ENCODE measurements at regions not wholly inside any gene's neighbourhood (a gene's known extent, or its start where the extent isn't known, plus 50 kb on each side); places are given as distances from the start of the nearest gene placed in this dataset.

DNA sequence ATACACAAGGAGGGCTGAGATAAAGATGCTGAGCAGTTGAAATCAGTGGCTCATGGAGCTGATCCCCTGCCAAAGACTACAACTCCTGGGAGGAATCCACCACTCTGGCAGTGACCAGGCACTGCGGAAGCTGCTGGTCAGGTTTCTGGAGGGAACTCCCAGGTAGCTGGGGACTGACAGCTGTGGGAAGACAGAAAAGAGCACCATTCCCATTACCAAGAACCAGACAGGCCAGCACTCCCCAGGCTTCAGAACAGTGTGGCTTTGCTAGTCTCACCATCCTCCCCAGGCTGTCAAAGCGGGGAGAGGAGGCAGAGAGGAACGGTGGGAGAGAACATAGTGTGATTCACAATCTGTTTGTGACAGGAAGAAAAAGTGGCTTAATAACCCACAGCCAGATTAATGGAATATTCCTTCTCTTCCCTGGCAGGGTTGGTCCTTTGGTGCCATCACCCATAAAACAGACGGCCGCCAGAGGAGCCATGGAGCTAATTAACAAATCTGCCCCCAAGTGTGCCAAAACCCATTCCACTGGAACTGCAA, 92.1 kb downstream of the MAB21L3 start:
- TF ChIP-seq, protein P1, sequence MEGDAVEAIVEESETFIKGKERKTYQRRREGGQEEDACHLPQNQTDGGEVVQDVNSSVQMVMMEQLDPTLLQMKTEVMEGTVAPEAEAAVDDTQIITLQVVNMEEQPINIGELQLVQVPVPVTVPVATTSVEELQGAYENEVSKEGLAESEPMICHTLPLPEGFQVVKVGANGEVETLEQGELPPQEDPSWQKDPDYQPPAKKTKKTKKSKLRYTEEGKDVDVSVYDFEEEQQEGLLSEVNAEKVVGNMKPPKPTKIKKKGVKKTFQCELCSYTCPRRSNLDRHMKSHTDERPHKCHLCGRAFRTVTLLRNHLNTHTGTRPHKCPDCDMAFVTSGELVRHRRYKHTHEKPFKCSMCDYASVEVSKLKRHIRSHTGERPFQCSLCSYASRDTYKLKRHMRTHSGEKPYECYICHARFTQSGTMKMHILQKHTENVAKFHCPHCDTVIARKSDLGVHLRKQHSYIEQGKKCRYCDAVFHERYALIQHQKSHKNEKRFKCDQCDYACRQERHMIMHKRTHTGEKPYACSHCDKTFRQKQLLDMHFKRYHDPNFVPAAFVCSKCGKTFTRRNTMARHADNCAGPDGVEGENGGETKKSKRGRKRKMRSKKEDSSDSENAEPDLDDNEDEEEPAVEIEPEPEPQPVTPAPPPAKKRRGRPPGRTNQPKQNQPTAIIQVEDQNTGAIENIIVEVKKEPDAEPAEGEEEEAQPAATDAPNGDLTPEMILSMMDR (IDR thresholded peaks at IDR 0.05; ENCODE audit: extremely low read depth, missing control alignments) = no peak

DNA sequence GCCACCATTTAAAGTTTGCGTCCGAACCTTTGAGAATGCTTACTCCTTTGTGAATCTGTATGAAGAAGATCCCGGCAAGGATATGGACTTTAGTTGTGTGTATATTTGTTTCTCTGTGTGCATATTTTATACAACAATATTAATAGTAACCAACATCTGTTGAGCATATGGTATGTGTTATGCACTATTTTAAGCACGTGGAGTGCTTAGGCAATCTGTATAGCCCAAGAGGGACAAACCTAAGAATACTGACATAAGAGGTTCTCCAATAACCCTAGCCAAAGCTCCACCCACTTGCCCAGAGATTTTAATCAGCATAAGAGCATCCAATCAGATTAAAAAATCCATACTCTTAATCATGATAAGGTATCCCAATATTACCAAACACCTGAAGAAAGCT, 92.7 kb downstream of the MAB21L3 start:
- no peak for DNase-seq (ENCODE audit: low spot score)
- TF ChIP-seq, protein P1 (IDR thresholded peaks at IDR 0.05; ENCODE audit: extremely low read depth, missing control alignments) = no peak

More for the DNA sequence above, 92.1 kb downstream of the MAB21L3 start:
- no peak for DNase-seq (ENCODE audit: low spot score)

DNA sequence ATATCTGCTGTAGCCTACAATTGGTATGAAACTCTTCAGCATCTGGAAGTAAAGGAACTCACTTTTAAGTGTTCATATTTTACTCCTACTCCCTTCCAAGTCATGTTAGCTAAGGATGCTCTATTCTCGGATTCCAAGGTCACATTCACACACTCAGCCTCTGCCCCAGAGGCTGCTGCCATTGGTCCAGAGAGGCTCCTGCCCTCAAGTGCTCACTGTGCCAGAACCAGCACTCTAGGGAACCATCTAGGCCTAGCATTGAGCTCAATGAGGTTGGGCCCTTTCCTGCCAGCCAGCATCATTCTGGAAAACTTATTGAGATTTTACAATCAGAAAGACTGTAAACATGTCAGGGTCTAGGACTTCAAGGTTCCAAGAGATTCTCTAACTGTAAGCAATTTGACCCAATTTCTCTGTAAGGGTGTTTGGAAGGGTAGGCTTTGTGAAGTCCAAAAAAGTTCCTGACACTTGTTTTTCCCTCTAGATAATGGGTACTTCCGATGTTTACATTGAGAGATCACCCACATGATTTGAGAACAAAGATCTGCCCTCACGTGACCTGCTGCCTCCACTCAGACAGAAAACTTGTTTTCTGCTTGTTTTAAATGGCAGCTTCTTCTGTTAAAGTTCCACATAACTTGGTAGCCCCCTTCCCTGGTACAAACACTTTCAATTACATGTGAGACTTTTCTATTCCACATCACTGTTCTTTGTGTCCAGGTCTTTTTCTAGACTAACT, 94.9 kb downstream of the MAB21L3 start:
- TF ChIP-seq, protein P1 (IDR thresholded peaks at IDR 0.05; ENCODE audit: extremely low read depth, missing control alignments) = no peak
- no peak for DNase-seq (ENCODE audit: low spot score)

DNA sequence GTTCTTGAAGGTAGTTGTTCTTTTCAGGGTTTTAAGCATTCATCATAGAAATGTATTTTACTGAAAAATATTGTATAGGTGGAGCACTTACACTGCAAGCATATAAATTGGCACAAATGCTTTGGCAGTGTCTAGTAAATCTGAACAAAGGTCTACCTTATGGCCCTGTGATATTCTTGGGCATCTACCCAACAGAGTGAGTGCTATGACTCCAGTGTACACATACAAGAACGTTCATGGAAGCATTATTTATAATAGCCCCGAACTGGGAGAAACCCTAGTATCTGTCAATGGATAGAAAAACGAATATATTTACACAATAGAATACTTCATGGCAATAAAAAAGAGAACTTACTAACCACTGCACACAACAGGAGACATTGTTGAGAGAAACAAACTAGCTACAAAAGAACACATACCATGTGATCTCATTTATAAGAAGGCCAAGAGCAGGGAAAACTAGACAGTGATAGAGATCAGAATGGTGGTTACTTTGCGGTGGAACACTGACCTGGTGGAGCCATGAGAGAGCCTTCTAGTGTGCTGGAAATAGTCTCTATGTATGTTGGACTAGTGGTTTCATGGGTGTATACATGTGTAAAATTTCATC, 96.0 kb downstream of the MAB21L3 start:
- TF ChIP-seq, protein P1 (IDR thresholded peaks at IDR 0.05; ENCODE audit: extremely low read depth, missing control alignments) = no peak
- no peak for DNase-seq (ENCODE audit: low spot score)

DNA sequence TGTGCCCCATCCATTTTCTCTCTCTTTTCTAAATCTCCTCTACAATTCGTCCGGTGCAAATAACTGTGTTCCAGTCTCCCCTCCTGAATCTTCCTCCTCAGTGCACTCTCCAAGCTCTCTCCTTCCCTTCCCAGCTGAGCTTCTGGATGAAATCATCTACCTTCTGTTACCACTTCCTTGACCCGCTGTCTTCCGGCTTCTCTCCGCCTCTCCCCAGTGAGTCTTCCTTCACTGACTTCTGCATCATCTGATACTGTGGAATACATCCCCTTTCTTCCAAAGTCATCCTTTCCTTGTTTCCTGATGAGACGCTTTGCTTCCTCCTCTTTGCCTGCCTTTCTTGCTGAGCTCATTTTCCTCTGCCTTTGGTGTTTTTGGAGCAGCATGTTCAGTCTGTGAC, 96.9 kb downstream of the MAB21L3 start:
- TF ChIP-seq, protein P1 (IDR thresholded peaks at IDR 0.05; ENCODE audit: extremely low read depth, missing control alignments) = no peak
- no peak for DNase-seq (ENCODE audit: low spot score)

DNA sequence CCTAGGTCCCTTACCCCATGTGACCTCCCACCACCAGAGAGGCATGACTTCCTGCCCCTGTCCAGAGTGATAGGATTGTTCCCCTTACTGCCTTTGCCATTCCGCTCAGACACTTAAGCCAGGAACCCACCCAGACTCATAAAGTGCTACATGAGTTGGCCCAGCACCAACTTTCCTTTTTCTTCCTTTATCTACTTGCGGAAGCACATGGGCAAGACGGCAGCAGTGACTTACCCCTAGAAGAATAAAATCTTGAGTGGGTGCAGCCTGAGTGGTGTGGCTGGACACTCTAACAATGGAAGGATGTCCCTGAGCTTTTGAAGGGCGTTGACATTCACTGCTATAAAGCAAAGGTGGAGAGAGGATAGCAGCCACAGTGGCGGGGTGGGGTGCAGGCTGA, 100.1 kb downstream of the MAB21L3 start:
- TF ChIP-seq, protein P1 (IDR thresholded peaks at IDR 0.05; ENCODE audit: extremely low read depth, missing control alignments) = no peak
- no peak for DNase-seq (ENCODE audit: low spot score)

DNA sequence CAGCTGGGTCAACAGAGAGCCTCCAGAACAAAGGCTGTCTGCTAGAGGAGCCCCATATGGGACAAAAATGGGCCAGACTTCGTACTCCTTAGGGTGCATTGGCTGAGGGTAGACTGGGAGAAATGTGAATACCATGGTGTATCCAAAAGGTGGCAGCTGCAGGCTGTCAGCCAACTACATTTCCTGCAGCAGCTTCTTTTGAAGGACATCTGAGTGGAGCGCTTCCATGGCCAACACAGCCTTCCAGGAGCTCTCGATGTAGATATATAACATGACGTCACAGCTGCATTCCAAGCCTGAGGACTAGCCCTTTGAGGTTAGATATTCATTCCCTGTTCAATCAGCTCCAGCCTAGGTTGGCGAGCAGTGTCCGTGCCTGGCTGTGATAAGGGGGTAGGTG, 107.7 kb downstream of the MAB21L3 start:
- no peak for DNase-seq (ENCODE audit: low spot score)
- TF ChIP-seq, protein P1 (IDR thresholded peaks at IDR 0.05; ENCODE audit: extremely low read depth, missing control alignments) = no peak
